Ammon's horn (tissue), 1 donor: ENCODE measurements at regions not wholly inside any gene's neighbourhood (a gene's known extent, or its start where the extent isn't known, plus 50 kb on each side); places are given as distances from the start of the nearest gene placed in this dataset.
"Not testable (repeated sequence)": the region's sequence is repeated elsewhere in the genome, so short reads cannot be mapped to it uniquely, and the experiment has no call there.

Experiments used
- DNase-seq: peaks from one replicate; pipeline ENCODE4 v3.0.0-alpha.2; 2016; ENCODE audit warnings: low spot score

DNA sequence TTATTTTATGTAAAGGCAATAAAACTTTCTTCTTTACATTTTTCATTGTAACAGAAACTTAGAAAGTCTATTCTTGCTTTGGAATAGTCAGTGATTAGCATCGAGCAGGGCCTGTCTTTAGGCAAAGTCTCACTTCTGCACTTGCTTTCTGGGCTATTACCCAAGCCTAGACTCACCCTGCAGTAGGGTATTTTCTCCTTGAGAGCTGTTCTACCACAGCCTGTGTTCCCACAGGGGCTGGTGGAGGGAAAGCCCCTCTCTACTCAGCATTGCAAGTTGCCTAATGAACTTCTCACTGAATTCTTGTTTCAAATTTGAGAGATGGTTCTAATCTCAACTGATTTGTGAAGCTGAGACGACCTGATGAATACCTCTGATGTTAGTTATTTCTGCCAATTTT, 111.7 kb upstream of the KLHL14 start:
- no peak for DNase-seq

DNA sequence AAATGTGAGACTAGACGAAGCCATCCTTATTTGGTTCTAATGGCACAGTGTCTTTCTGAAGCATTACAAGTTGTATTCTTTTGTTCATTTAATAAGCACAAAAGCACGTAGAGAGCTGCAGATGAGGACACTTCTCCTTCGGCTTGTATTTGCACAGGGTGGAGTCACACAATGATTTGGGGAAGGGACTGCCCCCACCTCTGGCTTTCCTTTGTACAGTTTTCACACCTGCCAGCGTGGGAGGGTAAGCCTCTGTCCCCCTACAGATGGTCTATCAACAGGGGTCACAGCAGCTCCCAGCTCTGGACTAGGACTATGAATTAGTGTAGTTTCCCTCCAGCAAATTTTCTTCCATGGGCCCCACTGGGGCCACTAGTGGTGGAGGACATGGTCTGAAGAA, 108.2 kb upstream of the KLHL14 start:
- no peak for DNase-seq

DNA sequence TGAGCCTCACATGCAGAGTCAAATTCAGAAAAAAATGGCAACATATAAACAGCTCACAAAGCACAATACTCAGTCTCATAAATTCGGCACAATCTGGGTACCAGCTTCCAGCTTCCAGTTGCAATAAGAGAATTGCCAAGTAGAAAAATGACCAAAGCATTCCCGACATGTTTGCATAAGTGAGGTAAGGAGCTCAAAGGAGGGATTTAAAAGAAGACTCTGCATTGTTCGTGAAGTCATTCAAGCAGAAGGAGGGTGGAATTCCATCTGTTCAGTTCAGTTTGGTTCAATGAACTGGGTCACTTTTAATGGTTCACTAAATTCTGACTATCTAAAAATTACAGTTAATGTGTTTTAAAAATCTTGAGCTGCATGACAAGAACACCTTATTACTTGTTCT, 106.7 kb upstream of the KLHL14 start:
- DNase-seq: no peak

DNA sequence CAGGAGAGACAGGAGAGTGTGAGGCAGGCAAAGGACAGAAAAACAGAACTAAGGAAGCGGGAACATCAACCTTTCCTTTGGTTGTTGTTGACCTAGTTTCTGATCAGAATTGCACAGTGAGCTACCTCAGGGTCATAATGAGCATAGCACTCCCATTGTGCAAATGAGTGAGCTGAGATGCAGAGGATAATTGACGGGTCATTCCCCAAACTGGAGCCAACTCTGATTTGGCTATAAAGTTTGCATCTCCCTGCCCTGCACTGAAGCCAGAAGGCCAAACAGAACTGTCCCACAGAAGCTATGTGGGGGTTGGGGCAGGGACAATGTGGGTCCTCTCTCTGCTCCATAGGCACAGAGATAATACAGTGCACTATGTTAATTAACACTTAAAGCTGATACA, 105.6 kb upstream of the KLHL14 start:
- DNase-seq: no peak

DNA sequence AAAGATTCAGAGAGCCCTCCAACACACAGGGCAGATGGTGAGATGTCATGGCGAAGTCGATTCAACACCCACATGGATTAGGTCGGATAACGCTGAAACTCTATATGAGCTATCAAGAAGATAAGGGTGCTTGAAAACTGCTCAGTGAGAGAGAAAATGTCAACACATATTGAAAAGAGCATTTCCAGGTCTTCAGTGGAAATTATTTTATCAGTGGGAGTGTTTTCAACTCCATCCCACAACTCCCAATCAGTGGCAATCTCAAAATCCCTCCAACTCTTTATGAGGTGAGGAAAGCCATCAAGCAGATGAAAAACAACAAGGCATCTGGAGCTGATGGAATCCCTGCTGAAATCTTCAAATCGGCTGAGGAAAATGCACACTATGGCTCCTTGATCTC, 104.5 kb upstream of the KLHL14 start:
- DNase-seq: no peak

DNA sequence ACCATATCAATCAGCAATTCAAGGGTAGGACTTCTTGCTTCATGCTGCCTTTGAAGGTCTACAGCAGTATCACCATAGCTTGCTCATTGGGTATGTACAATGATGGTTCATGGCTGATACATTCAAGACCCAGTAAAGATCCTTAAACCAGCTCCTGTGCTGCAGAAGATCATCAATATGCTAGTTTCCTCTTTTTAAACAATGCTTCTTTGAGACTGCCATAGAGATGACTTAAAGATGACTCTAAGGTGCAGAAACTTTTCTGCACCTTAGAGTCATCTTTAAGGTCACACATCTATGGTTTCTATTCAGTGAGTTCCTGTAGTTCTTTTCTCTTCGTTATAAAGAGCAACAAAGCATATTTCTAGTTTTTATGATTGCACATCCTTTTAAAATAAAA, 102.8 kb upstream of the KLHL14 start:
- no peak for DNase-seq

DNA sequence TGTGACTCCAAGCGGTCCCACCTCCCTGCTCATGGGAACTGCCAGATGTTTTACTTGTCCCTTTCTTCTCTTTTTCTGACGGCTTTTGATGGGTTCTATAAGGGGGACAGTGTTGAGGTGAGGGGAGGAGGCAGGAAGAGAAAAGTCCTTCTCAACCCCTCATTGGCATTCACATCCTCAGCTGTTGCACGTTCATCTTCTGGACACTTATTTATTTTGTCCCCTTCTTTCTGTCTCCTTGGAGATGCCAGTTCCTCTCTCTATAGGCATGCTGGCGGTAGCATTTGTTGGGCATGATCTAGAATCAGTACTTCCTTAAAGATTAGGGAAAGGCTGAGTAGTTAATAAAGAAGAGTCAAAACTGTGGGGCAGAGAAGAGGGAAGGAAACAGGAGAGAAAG, 99.0 kb upstream of the KLHL14 start:
- DNase-seq: no peak

DNA sequence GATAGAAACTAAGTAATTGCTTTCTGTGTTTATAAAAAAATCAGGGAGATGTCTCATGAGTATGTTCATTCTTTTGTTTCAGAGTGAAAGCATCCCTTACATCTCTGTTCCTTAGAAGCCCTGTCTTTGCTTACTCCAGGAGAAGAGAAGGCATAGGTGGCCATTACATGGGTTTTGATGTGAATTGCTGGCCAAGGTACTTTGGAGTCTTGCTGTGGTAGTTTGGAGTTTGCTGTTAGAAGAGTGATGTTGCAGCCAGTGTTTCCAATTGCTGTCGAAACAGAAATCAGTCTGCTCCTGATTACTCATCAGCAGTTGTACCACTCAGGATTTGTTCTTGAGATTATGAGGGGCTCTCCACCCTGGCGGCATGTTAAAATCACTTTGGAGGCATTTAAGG, 97.8 kb upstream of the KLHL14 start:
- no peak for DNase-seq

DNA sequence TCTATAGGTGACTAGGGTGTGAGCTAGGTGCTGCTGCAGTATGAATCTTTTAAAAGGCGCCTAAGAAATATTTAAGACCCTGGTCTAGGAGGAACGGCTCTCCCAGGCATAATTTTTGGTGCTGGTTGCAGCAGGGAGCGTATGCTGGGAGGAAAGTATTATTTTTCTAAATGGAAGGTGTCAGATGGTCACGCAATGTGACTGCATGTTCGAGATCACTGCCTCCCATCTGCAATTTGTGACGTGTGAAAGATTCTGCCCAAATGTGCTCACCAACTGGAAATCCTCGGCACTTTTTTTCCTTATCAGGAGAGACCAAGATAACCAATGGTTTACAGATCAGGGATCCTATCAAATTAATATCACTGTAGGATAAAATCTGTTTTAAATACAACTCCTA, 95.6 kb upstream of the KLHL14 start:
- DNase-seq: peak; percentile 20

DNA sequence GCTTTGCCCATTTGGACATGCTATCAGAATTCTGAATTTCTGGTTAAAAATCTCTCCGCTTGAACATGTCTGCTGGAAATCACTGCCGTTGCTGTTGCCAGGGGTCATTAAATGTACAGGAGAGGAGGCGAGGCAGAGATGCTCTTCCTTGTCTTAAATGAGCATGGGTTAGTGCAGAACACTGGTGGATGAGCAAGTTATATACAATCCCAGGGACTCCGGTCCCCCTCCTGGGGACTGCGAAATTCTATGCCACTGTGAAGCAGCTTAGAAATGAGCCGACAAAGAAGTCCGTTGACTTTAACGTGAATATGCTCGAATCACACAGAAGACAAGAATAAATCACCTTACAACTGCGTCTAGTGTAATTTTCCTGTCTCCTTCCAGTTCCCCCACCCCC, 95.1 kb upstream of the KLHL14 start:
- DNase-seq: no peak

DNA sequence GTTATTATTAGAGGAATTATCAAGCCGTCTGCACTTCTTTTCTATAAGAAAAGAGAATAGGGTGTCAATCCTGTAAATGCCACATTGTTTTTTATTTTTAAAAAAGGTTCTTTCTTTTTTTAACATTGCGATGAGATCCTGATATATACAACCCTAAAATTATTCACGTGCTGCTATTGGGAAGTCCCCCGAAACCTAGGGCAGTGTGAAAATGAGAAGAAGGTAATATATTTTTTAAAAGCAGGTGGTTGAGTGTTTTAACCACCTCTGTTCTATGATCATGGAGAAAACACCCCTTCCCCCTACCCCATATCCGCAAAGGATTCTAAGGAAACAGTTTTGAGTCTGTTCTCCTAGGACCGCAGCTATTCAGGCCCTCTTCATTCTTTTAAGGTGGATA, 94.5 kb upstream of the KLHL14 start:
- no peak for DNase-seq

DNA sequence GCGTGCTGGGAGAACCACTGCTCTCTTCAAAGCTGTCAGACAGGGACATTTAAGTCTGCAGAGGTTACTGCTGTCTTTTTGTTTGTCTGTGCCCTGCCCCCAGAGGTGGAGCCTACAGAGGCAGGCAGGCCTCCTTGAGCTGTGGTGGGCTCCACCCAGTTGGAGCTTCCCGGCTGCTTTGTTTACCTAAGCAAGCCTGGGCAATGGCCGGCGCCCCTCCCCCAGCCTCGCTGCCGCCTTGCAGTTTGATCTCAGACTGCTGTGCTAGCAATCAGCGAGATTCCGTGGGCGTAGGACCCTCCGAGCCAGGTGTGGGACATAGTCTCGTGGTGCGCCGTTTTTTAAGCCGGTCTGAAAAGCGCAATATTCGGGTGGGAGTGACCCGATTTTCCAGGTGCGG, 89.2 kb upstream of the KLHL14 start:
- DNase-seq: not testable (repeated sequence)

DNA sequence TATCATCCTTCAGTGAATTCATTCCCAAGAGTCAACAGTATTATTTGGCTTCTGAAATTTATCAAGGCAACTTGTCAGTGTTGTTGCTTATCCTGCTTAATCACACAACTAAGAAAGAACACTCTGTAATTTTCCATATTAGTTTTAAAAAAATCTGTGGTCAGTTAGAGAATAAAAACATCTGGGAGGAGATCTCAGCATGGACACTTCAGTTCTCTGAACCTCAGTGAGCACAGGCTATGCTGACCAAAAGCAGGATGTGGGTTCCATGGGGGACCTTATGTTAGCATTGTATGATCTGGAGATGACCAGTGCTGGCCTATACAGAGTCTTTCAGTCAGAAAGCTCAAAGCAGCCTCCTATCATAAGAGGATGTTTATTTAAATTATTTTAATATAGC, 79.1 kb upstream of the KLHL14 start:
- no peak for DNase-seq

DNA sequence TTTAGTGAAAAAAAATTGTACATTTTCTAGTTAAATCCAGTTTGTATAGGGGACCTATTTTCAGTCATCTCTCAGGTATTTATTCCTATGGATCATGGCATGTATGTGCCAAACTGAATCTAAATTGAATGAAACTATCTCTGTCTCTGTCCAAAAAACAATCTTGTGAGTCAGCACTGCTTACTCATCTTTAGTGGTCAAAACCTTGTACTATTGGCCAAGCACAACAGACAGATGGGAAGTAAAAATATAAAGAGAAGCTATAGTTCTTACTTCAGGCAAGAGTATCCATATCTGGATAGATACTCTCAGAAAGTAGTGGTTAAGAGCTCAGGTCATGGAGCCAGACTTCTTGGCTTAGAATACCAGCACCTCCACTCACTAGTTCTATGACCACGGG, 76.0 kb upstream of the KLHL14 start:
- DNase-seq: no peak

DNA sequence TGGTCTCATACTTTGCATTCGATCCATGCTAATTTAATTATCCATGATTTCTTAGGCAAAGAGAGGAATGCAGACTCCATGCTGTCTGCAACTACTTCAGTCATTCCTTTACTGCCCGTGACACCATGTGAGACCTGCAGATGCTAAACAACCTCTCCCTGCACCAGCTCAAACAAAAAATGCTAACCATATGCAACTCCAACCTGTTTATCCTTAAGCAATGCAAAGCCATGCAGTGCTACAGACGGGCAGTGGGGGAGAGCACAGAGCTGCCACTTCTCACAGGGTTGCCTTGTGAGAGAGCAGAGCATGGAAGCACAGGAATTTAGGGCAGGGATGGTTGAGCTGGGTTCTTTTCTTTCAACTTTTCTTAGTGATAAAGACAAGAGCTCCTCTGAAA, 74.9 kb upstream of the KLHL14 start:
- no peak for DNase-seq

DNA sequence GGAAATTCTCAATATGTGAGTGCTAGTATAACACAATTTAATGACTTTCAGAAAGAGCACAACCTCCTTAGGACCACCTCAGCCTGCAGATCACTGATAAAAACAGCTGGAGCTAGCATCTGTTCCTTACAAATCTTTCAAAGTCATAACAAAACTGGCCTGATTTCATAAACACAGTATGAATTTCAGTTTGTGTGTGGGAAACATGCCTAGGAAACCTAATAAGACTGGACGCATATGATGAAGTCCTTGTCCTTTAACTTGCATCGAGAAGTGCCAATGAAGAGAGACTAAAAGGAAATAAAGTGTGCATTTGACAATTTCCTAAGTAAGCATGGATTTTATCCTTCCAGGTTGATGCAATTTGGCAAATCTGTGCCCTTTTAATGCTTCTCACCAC, 74.1 kb upstream of the KLHL14 start:
- no peak for DNase-seq

DNA sequence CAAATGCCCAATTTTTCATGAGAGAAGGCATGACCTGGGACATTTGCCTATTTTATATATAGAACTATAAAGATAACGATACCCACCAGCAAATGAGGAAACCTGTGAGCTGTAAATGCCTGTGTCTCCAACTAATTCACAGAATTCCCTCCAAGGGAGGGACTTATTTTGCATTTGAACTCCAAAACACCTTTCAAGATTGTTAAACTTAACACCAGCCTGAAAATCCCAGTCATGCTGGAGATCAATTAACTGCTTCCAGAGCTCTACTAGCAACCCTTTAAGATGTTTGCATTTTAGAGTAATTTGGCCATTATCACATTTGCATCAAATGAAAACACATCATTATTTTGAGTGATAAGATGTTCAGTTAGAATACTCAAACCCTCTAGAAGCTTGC, 68.1 kb upstream of the KLHL14 start:
- DNase-seq: no peak

DNA sequence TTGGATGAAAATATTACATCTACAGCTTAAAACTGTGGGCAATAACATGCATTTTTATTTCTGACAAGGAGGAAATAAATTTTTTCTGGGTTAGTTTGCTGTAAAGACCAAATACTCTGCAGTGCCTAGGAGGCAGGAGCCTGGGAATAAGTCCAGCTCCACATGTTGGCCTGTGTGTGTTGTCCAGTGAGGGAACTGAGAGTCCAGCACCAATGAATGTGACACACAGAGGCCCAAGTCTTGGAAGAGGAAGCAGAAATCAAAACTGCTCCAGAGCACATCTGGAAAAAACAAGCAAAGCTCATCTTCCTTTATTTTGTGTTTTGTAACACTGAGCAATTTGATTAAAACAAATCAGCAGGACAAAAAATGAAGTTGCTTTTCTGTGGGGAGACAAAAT, 63.1 kb upstream of the KLHL14 start:
- no peak for DNase-seq

DNA sequence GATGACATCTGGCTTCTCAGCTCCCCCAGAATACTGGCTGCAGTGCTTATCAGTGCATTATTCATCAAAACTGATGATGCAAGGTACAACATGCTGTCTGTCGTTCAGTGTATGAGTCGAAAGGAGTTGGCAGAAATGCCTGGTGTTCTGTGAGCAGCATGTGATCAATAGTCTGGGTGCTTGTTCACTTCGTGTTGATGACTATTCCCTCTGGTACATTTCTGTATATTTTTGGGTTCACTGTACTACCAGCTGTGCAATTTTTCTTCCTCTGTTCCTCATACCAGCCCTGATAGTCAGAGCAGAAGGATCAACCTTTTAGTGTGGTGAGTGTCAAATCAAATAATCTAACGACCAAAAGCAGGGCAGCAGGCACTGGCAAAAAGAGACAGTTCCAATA, 59.0 kb upstream of the KLHL14 start:
- DNase-seq: peak; percentile 64

DNA sequence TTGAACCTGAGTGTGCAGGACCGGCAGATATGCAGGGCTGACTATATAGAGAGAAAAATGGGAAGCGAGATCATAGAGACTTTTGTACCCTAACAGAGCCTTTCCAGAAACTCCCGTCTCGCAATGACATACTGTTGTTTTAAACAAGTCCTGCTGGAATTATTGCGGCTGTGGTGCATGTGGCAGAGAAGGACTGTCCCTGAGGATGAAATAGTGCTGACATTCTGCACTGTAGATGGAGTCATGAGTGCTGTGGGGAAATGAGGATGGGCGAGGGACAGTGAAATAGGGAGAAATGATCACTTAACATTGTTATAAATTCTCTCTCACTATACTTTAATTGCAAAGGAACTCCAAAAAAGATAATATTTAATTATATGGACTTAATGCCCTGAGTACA, 50.4 kb upstream of the KLHL14 start:
- DNase-seq: no peak
